Vagina (tissue), 2 donors: ENCODE measurements at regions not wholly inside any gene's neighbourhood (a gene's known extent, or its start where the extent isn't known, plus 50 kb on each side); places are given as distances from the start of the nearest gene placed in this dataset.
"Not testable (repeated sequence)": the region's sequence is repeated elsewhere in the genome, so short reads cannot be mapped to it uniquely, and the experiment has no call there.

Experiments
- DNase-seq, 2 donors: peaks; one replicate each; pipeline ENCODE4 v3.0.0-alpha.2; 2017; ENCODE audit errors: extremely low spot score in 2 of 2
- H3K27ac ChIP-seq: fragments of 200-600 bp; sonication (generic); one replicate; pipeline ENCODE4 v1.5.1; 2019
- H3K27me3 ChIP-seq: fragments of 200-600 bp; sonication (generic); one replicate; pipeline ENCODE4 v1.5.1; 2019
- H3K36me3 ChIP-seq, 2 donors: fragments of 200-600 bp; sonication (generic); one replicate each; pipeline ENCODE4 v1.5.1; 2017 to 2019
- H3K4me1 ChIP-seq: fragments of 200-600 bp; sonication (generic); one replicate; pipeline ENCODE4 v1.5.1; 2019
- H3K4me3 ChIP-seq, 2 donors: fragments of 200-600 bp; sonication (generic); 1 replicate in 1 of 2; 2 replicates in 1 of 2; pipeline ENCODE4 v1.5.1; 2016 to 2019
- H3K9me3 ChIP-seq: fragments of 200-600 bp; sonication (generic); one replicate; pipeline ENCODE4 v1.5.1; 2019
- CTCF ChIP-seq, 3 experiments: fragments of 450-650 bp in 2 of 3; fragments of 200-600 bp in 1 of 3; sonication (generic) in 1 of 3; IDR thresholded peaks; one replicate each; pipeline ENCODE4 v1.5.1; 2017 to 2019; ENCODE audit warnings: antibody characterized with exemption in 3 of 3, mild to moderate bottlenecking in 2 of 3, moderate library complexity in 2 of 3
- POLR2A ChIP-seq, 2 donors: fragments of 450-650 bp; IDR thresholded peaks; one replicate each; pipeline ENCODE4 v1.6.1; 2017; ENCODE audit warnings: antibody characterized with exemption in 2 of 2, mild to moderate bottlenecking in 2 of 2, moderate library complexity in 2 of 2
- POLR2AphosphoS5 ChIP-seq, 2 donors: sonication (generic); formaldehyde crosslinking; IDR thresholded peaks; one replicate each; pipeline ENCODE4 v1.9.0; 2017; ENCODE audit warnings: antibody characterized with exemption in 2 of 2, mild to moderate bottlenecking in 2 of 2, low read depth in 1 of 2; ENCODE audit not compliant: insufficient read depth in 1 of 2
- intact Hi-C: fragments of 100-400 bp; cut with DNase I; formaldehyde crosslinking; loops from one replicate; pipeline ENCODE4 v1.15.1; 2023

GRCh38 chr1:219550201-219550600 is 62.7 kb downstream of the ZC3H11B start:
- intact Hi-C loops: no loop called here
- H3K9me3 ChIP-seq: no peaks in the 10 kb centered on the region
- H3K4me3 ChIP-seq: no peak overlapping the region
- peak overlapping the region; percentile 56 for H3K27ac ChIP-seq
- H3K4me1 ChIP-seq: peaks cover 18% of the 10 kb centered on the region
- no peaks in the 10 kb centered on the region for H3K36me3 ChIP-seq
- DNase-seq: no peak
- no peaks in the 10 kb centered on the region for H3K27me3 ChIP-seq
- TF ChIP-seq CTCF (IDR thresholded peaks at IDR 0.05) (no peak), POLR2A (IDR thresholded peaks at IDR 0.05) (no peak), POLR2AphosphoS5 (IDR thresholded peaks at IDR 0.05; ENCODE audit: insufficient read depth in 1 of 2, low read depth in 1 of 2) (no peak)

GRCh38 chr1:219549215-219549614 is 63.7 kb downstream of the ZC3H11B start:
- TF ChIP-seq POLR2A (IDR thresholded peaks at IDR 0.05) (no peak), CTCF (IDR thresholded peaks at IDR 0.05) (no peak), POLR2AphosphoS5 (IDR thresholded peaks at IDR 0.05; ENCODE audit: insufficient read depth in 1 of 2, low read depth in 1 of 2) (no peak)
- H3K36me3 ChIP-seq: no peaks in the 10 kb centered on the region
- H3K4me3 ChIP-seq: no peak overlapping the region
- no peak overlapping the region for H3K27ac ChIP-seq
- H3K27me3 ChIP-seq: no peaks in the 10 kb centered on the region
- DNase-seq: no peak
- intact Hi-C loops: no loop called here
- peaks cover 14% of the 10 kb centered on the region for H3K4me1 ChIP-seq
- H3K9me3 ChIP-seq: no peaks in the 10 kb centered on the region

- no peak for DNase-seq
- TF ChIP-seq POLR2A (IDR thresholded peaks at IDR 0.05) (no peak), POLR2AphosphoS5 (IDR thresholded peaks at IDR 0.05; ENCODE audit: insufficient read depth in 1 of 2, low read depth in 1 of 2) (no peak), CTCF (IDR thresholded peaks at IDR 0.05) (no peak)
Measured at GRCh38 chr1:219548386-219548785, 64.5 kb downstream of the ZC3H11B start.

GRCh38 chr1:219545756-219546155 is 67.1 kb downstream of the ZC3H11B start:
- intact Hi-C loops, DNase-seq, H3K9me3 ChIP-seq, H3K36me3 ChIP-seq, H3K27me3 ChIP-seq, H3K4me3 ChIP-seq, H3K27ac ChIP-seq: not testable (repeated sequence)
- H3K4me1 ChIP-seq: peaks cover 14% of the 10 kb centered on the region

More at GRCh38 chr1:219548386-219548785, 64.5 kb downstream of the ZC3H11B start:
- Histone ChIP-seq H3K27me3 (no peaks in the 10 kb centered on the region), H3K27ac (no peak overlapping the region), H3K9me3 (no peaks in the 10 kb centered on the region), H3K4me1 (peaks cover 14% of the 10 kb centered on the region), H3K36me3 (no peaks in the 10 kb centered on the region), H3K4me3 (no peak overlapping the region)
- intact Hi-C loops: no loop called here

GRCh38 chr1:219544163-219544846 is 68.6 kb downstream of the ZC3H11B start:
- Histone ChIP-seq H3K9me3 (no peaks in the 10 kb centered on the region), H3K36me3 (no peaks in the 10 kb centered on the region), H3K4me3 (no peak overlapping the region), H3K27ac (no peak overlapping the region), H3K27me3 (no peaks in the 10 kb centered on the region), H3K4me1 (peaks cover 9% of the 10 kb centered on the region)
- no peak for TF ChIP-seq POLR2A (IDR thresholded peaks at IDR 0.05)
- TF ChIP-seq POLR2AphosphoS5 (IDR thresholded peaks at IDR 0.05; ENCODE audit: insufficient read depth in 1 of 2, low read depth in 1 of 2): no peak
- TF ChIP-seq CTCF (IDR thresholded peaks at IDR 0.05): peak in 2 of 3 experiments; percentile 4 to 29
- intact Hi-C loops: no loop called here
- no peak for DNase-seq
